ENCODE measurements at regions not wholly inside any gene's neighbourhood (a gene's known extent, or its start where the extent isn't known, plus 50 kb on each side); places are given as distances from the start of the nearest gene placed in this dataset.
"Not testable (repeated sequence)": the region's sequence is repeated elsewhere in the genome, so short reads cannot be mapped to it uniquely, and the experiment has no call there.

- Mint-ChIP-seq H3K36me3 (no peaks in the 10 kb centered on the region), H3K27ac (no peak overlapping the region), H3K27me3 (no peaks in the 10 kb centered on the region), H3K9me3 (peaks cover 23 to 29% of the 10 kb centered on the region in 2 donors), H3K4me3 (no peak overlapping the region), H3K4me1 (no peaks in the 10 kb centered on the region)
- no peak for DNase-seq
- no peak for ATAC-seq (replicated peaks)
Measured at GRCh38 chr17:52938623-52939230, 780.2 kb upstream of the CA10 start.

- no peak for DNase-seq
- no peak for ATAC-seq (replicated peaks)
- H3K4me1 Mint-ChIP-seq = no peaks in the 10 kb centered on the region
- H3K36me3 Mint-ChIP-seq = no peaks in the 10 kb centered on the region
- no peaks in the 10 kb centered on the region for H3K27me3 Mint-ChIP-seq
- no peak overlapping the region for H3K27ac Mint-ChIP-seq
- peaks cover 0 to 2% of the 10 kb centered on the region in 2 donors for H3K9me3 Mint-ChIP-seq
- no peak overlapping the region for H3K4me3 Mint-ChIP-seq
Measured at GRCh38 chr17:52930581-52930980, 772.1 kb upstream of the CA10 start.

DNA sequence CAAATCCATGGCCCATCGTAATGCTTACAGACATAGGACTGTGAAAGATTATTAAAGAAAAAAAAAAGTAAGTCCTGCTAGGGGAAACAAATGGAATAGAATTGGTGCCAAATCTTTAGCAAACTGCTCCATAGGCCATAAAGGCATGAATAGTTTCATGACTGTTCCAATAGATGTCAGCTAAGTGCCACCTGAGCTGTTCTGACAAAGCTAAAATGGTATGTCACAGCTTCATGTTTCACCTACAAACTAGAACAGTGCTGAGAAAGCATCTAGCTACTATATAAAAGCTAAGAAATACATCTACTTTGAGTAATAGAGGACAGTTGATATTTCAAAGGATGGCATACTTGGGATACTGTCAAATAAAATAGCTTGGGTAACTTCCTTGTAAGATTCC, 771.6 kb upstream of the CA10 start:
- Mint-ChIP-seq H3K4me3 (no peak overlapping the region), H3K36me3 (no peaks in the 10 kb centered on the region), H3K27me3 (no peaks in the 10 kb centered on the region), H3K27ac (no peak overlapping the region), H3K9me3 (no peaks in the 10 kb centered on the region), H3K4me1 (no peaks in the 10 kb centered on the region)
- no peak for DNase-seq
- no peak for ATAC-seq (replicated peaks)

- Mint-ChIP-seq H3K27me3 (no peaks in the 10 kb centered on the region), H3K4me1 (no peaks in the 10 kb centered on the region), H3K36me3 (no peaks in the 10 kb centered on the region), H3K27ac (no peak overlapping the region), H3K9me3 (peaks cover 0 to 2% of the 10 kb centered on the region in 2 donors), H3K4me3 (no peak overlapping the region)
- ATAC-seq (replicated peaks) (no peak), DNase-seq (no peak)
Measured at GRCh38 chr17:52923658-52924057, 765.1 kb upstream of the CA10 start.

GRCh38 chr17:52899235-52899634, 740.7 kb upstream of the CA10 start:
- no peak for ATAC-seq (replicated peaks)
- H3K27ac Mint-ChIP-seq = no peak overlapping the region
- no peak overlapping the region for H3K4me3 Mint-ChIP-seq
- peaks cover 0 to 4% of the 10 kb centered on the region in 2 donors for H3K9me3 Mint-ChIP-seq
- no peak for DNase-seq
- H3K4me1 Mint-ChIP-seq = no peaks in the 10 kb centered on the region
- H3K27me3 Mint-ChIP-seq = no peaks in the 10 kb centered on the region
- no peaks in the 10 kb centered on the region for H3K36me3 Mint-ChIP-seq

DNA sequence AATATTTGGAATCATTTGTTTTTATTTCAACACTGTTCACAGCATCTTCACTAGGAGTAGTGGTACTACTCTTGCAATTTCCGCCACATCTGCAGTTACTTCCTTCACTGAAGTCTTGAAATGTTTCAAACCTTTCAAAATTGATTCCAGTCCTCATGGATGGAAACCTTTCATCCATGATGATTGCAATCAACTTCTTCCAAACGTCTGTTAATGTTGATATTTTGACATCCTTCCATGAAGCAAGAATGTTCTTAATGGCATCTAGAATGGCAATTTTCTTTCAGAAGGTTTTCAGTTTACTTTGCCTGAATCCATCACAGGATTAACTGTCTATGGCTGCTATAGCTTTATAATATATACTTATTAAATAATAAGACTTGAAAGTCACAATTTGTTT, 736.8 kb upstream of the CA10 start:
- ATAC-seq (replicated peaks) (no peak), DNase-seq (no peak)
- H3K9me3 Mint-ChIP-seq = peaks cover 0 to 3% of the 10 kb centered on the region in 2 donors
- H3K36me3 Mint-ChIP-seq = no peaks in the 10 kb centered on the region
- no peak overlapping the region for H3K27ac Mint-ChIP-seq
- H3K4me1 Mint-ChIP-seq = no peaks in the 10 kb centered on the region
- no peaks in the 10 kb centered on the region for H3K27me3 Mint-ChIP-seq
- no peak overlapping the region for H3K4me3 Mint-ChIP-seq

DNA sequence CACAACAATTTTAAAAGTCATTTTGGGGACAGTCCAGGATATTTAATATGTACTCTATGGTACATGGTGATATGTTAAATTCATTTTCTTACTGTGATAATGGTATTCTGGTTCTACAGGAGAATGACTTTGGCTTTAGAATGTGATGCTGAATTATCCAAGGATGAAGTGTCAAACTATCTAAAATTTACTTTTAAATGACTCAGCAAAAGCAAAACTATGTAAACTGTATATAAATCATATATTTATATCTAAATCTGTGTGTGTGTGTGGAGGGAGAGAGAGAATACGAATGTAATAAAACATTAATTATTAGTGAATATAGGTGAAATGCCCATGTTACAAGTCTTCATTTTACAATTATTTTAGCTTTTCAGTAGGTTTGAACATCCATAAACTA, 733.8 kb upstream of the CA10 start:
- Mint-ChIP-seq H3K27me3 (no peaks in the 10 kb centered on the region), H3K27ac (no peak overlapping the region), H3K36me3 (no peaks in the 10 kb centered on the region), H3K4me1 (no peaks in the 10 kb centered on the region), H3K4me3 (no peak overlapping the region), H3K9me3 (no peaks in the 10 kb centered on the region)
- DNase-seq = no peak
- ATAC-seq (replicated peaks) = no peak

DNA sequence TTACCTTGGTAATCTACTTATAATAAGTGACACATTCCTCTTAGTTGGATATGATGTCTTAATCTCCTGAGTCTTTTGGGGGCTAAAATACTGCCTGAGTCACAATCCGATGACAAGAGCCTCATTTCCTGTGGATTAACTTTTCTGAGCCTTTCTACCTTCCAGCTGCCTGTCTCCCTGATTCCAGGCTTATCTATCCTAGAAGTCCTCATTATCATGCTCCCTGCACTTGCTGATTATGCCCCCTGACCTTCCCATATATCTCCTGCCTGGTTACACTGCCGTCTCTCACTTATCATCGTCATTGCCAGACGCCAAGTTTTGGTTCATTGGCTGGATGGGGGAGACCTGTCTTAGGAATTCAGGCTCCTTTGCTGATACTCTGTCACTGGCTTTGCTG, 727.4 kb upstream of the CA10 start:
- no peak overlapping the region for H3K4me3 Mint-ChIP-seq
- no peaks in the 10 kb centered on the region for H3K27me3 Mint-ChIP-seq
- H3K4me1 Mint-ChIP-seq = no peaks in the 10 kb centered on the region
- DNase-seq = no peak
- ATAC-seq (replicated peaks) = no peak
- H3K27ac Mint-ChIP-seq = no peak overlapping the region
- peaks cover 0 to 8% of the 10 kb centered on the region in 2 donors for H3K9me3 Mint-ChIP-seq
- no peaks in the 10 kb centered on the region for H3K36me3 Mint-ChIP-seq

DNA sequence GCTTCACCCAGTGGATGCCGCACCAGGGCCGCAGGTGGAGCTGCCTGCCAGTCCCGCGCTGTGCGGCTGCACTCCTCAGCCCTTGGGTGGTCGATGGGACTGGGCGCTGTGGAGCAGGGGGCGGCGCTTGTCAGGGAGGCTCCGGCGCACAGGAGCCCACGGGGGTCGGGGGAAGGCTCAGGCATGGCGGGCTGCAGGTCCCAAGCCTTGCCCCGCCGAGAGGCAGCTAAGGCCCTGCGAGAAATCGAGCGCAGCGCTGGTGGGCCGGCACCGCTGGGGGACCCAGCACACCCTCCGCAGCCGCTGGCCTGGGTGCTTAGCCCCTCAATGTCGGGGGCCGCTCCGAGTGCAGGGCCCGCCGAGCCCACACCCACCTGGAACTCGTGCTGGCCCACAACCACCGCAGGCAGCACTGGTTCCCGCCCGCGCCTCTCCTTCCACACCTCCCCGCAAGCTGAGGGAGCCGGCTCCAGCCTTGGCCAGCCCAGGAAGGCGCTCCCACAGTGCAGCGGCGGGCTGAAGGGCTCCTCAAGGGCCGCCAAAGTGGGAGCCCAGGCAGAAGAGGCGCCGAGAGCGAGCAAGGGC, 725.5 kb upstream of the CA10 start:
- not testable (repeated sequence) for ATAC-seq (replicated peaks)

DNA sequence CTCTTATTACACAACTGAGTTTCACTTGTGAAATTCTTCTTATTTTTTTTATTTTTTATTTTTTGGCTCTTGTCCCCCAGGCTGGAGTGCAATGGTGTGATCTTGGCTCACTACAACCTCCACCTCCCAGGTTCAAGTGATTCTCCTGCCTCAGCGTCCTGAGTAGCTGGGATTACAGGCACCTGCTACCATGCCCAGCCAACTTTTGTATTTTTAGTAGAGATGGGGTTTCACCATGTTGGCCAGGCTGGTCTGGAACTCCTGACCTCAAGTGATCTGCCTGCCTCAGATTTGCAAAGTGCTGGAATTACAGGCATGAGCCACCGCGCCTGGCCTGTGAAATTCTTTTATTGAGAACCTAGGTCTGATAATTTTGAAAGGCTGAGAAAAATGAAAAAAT, 688.3 kb upstream of the CA10 start:
- H3K4me1 Mint-ChIP-seq; H3K27ac Mint-ChIP-seq; H3K36me3 Mint-ChIP-seq; DNase-seq; H3K27me3 Mint-ChIP-seq; H3K4me3 Mint-ChIP-seq; H3K9me3 Mint-ChIP-seq; ATAC-seq (replicated peaks): not testable (repeated sequence)

More for the DNA sequence above, 725.5 kb upstream of the CA10 start:
- not testable (repeated sequence) for DNase-seq, H3K9me3 Mint-ChIP-seq, H3K4me1 Mint-ChIP-seq, H3K4me3 Mint-ChIP-seq, H3K27ac Mint-ChIP-seq, H3K27me3 Mint-ChIP-seq, H3K36me3 Mint-ChIP-seq

DNA sequence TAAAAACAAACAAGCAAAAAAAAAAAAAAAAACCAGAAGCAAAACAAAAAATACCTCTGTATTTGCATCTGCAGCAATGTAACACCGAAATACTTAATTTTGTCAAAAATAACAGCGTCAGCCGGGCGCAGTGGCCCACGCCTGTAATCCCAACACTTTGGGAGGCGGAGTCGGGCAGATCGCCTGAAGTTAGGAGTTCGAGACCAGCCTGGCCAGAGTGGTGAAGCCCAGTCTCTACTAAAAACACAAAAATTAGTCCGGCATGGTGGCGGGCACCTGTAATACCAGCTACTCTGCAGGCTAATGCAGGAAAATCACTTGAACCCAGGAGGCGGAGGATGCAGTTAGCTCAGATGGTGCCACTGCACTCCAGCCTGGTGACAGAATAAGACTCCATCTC, 683.5 kb upstream of the CA10 start:
- Mint-ChIP-seq H3K4me1 (no peaks in the 10 kb centered on the region), H3K27ac (no peak overlapping the region), H3K9me3 (peaks cover 0 to 5% of the 10 kb centered on the region in 2 donors)

GRCh38 chr17:52837492-52837891, 679.0 kb upstream of the CA10 start:
- Mint-ChIP-seq H3K27me3 (no peaks in the 10 kb centered on the region), H3K27ac (no peak overlapping the region), H3K9me3 (peaks cover 5 to 8% of the 10 kb centered on the region in 2 donors), H3K36me3 (no peaks in the 10 kb centered on the region), H3K4me3 (no peak overlapping the region), H3K4me1 (no peaks in the 10 kb centered on the region)
- ATAC-seq (replicated peaks) (no peak), DNase-seq (no peak)

More for the DNA sequence above, 683.5 kb upstream of the CA10 start:
- no peak for DNase-seq
- no peak for ATAC-seq (replicated peaks)
- Mint-ChIP-seq H3K4me3 (no peak overlapping the region), H3K27me3 (no peaks in the 10 kb centered on the region), H3K36me3 (no peaks in the 10 kb centered on the region)

DNA sequence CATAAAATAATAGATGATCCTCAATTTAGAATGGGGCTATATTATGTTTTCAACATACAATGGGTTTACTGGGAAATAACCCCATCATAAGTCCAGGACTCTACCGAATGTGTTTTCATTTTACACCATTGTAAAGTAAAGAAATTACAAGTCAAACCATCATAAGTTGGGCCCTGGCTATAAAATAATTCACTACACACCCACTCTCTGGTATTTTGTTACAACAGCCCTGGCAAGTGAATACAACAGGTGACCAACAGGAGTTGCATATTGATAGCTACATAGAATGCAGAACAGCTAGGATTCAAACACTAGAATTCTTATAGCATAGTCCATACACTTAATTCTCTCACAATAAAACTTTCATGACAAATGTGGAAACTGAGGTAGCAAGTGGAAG, 673.0 kb upstream of the CA10 start:
- no peak for ATAC-seq (replicated peaks)
- Mint-ChIP-seq H3K9me3 (peaks cover 3 to 5% of the 10 kb centered on the region in 2 donors), H3K4me1 (no peaks in the 10 kb centered on the region), H3K27ac (no peak overlapping the region), H3K27me3 (no peaks in the 10 kb centered on the region), H3K4me3 (no peak overlapping the region), H3K36me3 (no peaks in the 10 kb centered on the region)
- no peak for DNase-seq

GRCh38 chr17:52828621-52829020, 670.1 kb upstream of the CA10 start:
- Mint-ChIP-seq H3K4me1 (no peaks in the 10 kb centered on the region), H3K4me3 (no peak overlapping the region), H3K27ac (no peak overlapping the region), H3K27me3 (no peaks in the 10 kb centered on the region), H3K9me3 (peaks cover 0 to 1% of the 10 kb centered on the region in 2 donors), H3K36me3 (no peaks in the 10 kb centered on the region)
- DNase-seq (no peak), ATAC-seq (replicated peaks) (no peak)

- H3K27me3 Mint-ChIP-seq = no peaks in the 10 kb centered on the region
- no peak overlapping the region for H3K4me3 Mint-ChIP-seq
- ATAC-seq (replicated peaks) (no peak), DNase-seq (no peak)
- no peaks in the 10 kb centered on the region for H3K9me3 Mint-ChIP-seq
- H3K27ac Mint-ChIP-seq = no peak overlapping the region
- H3K4me1 Mint-ChIP-seq = no peaks in the 10 kb centered on the region
- H3K36me3 Mint-ChIP-seq = no peaks in the 10 kb centered on the region
Measured at GRCh38 chr17:52827526-52827925, 669.0 kb upstream of the CA10 start.
